Prostate gland (tissue), 2 donors: ENCODE measurements at regions not wholly inside any gene's neighbourhood (a gene's known extent, or its start where the extent isn't known, plus 50 kb on each side); places are given as distances from the start of the nearest gene placed in this dataset.

Experiments
- DNase-seq: peaks from one replicate; pipeline ENCODE4 v3.0.0-alpha.2; 2019; ENCODE audit warnings: low spot score
- H3K27ac ChIP-seq, 2 donors: fragments of 200-600 bp; sonication (generic); 2 replicates each; pipeline ENCODE4 v1.5.1; 2017 to 2019
- H3K27me3 ChIP-seq: fragments of 200-600 bp; sonication (generic); replicated peaks from 2 replicates; pipeline ENCODE4 v1.5.1; 2019; ENCODE audit not compliant: insufficient read depth
- H3K36me3 ChIP-seq, 2 donors: fragments of 200-600 bp; sonication (generic); 1 replicate in 1 of 2; 2 replicates in 1 of 2; pipeline versions ENCODE4 v1.5.1 to v1.8.1; 2017 to 2019
- H3K4me1 ChIP-seq: fragments of 200-600 bp; sonication (generic); replicated peaks from 2 replicates; pipeline ENCODE4 v1.5.1; 2019
- H3K4me3 ChIP-seq, 2 donors: fragments of 200-600 bp; sonication (generic); 2 replicates each; pipeline ENCODE4 v1.5.1; 2017 to 2019
- H3K9me3 ChIP-seq: fragments of 200-600 bp; sonication (generic); 2 replicates; pipeline ENCODE4 v1.5.1; 2017
- POLR2A ChIP-seq: fragments of 450-650 bp; IDR thresholded peaks from one replicate; pipeline ENCODE4 v1.6.1; 2016; ENCODE audit warnings: antibody characterized with exemption, mild to moderate bottlenecking
- POLR2AphosphoS5 ChIP-seq: sonication (generic); formaldehyde crosslinking; IDR thresholded peaks from one replicate; pipeline ENCODE4 v1.6.1; 2017; ENCODE audit warnings: antibody characterized with exemption
- WGBS: methylation state at CpG from one replicate; pipeline ENCODE4 v1.1.5; 2018; 5-methylcytosine and 5-hydroxymethylcytosine counted together
- intact Hi-C: fragments of 100-400 bp; cut with DNase I; formaldehyde crosslinking; loops from one replicate; pipeline ENCODE4 v1.14.2; 2022
- TF ChIP-seq, protein P1 (sequence below), 4 experiments: fragments of 200-600 bp in 2 of 4; fragments of 450-650 bp in 2 of 4; sonication (generic) in 2 of 4; IDR thresholded peaks; 1 replicate in 3 of 4; 2 replicates in 1 of 4; pipeline ENCODE4 v1.5.1; 2016 to 2019; ENCODE audit warnings: antibody characterized with exemption in 4 of 4, mild to moderate bottlenecking in 2 of 4, moderate library complexity in 2 of 4

DNA sequence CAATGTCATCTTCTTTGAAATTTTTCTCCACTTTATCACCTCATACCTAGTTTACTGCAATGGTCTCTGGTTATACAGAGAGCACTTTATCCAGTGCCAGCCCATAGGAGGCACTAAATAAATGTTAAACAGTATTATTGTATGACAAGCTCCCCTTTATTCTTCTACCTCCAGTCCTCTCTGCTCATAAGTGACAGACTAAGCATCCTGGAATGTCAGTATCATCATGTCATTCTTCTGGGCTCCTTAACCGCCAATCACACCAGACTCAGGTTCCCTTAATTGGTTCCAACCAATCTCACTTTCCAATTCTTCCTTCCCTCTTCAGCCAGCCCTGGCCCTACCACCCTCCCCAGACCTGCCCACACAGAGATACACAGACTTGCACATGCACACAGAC lies 93.1 kb downstream of the RPL27A start:
- Histone ChIP-seq H3K4me3 (no peak overlapping the region), H3K27ac (peak overlapping the region; percentile 61 to 72), H3K27me3 (no peaks in the 10 kb centered on the region), H3K4me1 (no peaks in the 10 kb centered on the region), H3K9me3 (no peaks in the 10 kb centered on the region), H3K36me3 (no peaks in the 10 kb centered on the region)
- no peak for DNase-seq
- WGBS = 90% methylated on average over 1 of the region's 1 CpG
- no peak for TF ChIP-seq POLR2A
- TF ChIP-seq, protein P1, sequence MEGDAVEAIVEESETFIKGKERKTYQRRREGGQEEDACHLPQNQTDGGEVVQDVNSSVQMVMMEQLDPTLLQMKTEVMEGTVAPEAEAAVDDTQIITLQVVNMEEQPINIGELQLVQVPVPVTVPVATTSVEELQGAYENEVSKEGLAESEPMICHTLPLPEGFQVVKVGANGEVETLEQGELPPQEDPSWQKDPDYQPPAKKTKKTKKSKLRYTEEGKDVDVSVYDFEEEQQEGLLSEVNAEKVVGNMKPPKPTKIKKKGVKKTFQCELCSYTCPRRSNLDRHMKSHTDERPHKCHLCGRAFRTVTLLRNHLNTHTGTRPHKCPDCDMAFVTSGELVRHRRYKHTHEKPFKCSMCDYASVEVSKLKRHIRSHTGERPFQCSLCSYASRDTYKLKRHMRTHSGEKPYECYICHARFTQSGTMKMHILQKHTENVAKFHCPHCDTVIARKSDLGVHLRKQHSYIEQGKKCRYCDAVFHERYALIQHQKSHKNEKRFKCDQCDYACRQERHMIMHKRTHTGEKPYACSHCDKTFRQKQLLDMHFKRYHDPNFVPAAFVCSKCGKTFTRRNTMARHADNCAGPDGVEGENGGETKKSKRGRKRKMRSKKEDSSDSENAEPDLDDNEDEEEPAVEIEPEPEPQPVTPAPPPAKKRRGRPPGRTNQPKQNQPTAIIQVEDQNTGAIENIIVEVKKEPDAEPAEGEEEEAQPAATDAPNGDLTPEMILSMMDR (IDR thresholded peaks at IDR 0.05) = no peak
- no peak for TF ChIP-seq POLR2AphosphoS5
- intact Hi-C loops = no loop called here

DNA sequence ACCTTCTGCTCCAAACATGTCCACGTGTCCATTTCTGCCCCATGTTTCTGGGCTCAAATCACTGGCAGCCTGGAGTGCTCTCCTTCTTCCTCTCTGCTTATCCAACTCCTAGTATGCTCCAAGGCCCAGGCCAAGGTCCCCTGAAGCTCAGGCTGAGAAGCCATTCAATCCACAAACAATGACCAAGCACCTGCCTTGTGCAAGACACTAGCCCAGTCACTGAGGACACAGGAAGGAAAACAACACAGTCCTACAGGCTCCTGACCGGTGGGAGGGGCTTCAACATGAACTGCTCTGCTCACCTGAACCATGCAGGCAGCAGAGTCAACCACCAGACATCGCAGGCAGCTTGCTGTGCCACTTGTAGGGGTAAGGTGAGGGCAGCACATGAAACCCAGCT lies 93.6 kb downstream of the RPL27A start:
- no peaks in the 10 kb centered on the region for H3K9me3 ChIP-seq
- no peaks in the 10 kb centered on the region for H3K4me1 ChIP-seq
- H3K36me3 ChIP-seq = no peaks in the 10 kb centered on the region
- 88% methylated on average over 3 of the region's 3 CpGs for WGBS
- intact Hi-C loops = no loop called here
- no peaks in the 10 kb centered on the region for H3K27me3 ChIP-seq
- TF ChIP-seq, protein P1 (IDR thresholded peaks at IDR 0.05) = no peak
- TF ChIP-seq POLR2AphosphoS5 (no peak), POLR2A (no peak)
- H3K27ac ChIP-seq = no peak overlapping the region
- H3K4me3 ChIP-seq = no peak overlapping the region
- no peak for DNase-seq

DNA sequence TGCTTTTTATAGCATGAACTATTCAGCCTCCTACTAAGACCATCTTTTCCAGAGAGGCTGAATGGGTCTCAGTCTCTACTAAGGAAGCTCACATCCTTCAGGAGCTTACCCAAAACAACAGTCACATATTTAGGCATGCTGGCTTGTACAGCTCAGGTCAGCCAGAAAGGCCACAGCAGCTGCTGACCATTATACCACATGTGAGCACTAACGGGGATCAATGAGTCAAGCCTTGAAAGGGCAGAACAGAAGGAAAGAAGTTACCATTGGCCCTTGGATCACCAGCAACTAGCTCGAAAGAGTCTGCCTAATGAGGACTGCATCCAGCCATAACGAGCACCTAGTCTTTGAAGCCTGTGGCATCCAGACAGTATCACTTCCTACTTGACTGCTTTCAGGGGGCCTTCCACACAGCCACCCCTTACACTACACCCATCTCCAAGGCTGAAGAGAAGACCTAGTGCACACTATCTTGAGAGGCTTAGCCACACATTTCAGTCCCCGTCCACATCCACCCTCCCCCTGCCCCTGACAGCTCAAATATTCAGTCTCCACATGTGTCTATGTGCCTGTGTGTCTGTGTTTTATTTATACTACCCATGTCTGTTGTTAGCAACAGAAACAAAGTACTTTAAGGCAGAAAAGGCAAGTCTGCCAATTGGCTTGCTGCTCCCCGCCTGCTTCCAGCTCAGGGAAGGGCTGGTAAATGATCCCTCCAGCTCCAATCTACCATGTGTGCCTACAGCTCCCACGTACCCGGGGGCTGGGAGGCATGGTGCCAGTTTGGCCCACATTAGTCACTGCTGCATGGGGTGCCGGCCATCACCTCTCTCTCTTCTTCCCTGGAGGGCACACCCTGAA lies 95.5 kb downstream of the RPL27A start:
- WGBS = 33% methylated on average over 8 of the region's 8 CpGs
- no peaks in the 10 kb centered on the region for H3K36me3 ChIP-seq
- H3K27me3 ChIP-seq = no peaks in the 10 kb centered on the region
- H3K27ac ChIP-seq = peak overlapping the region; percentile 18 to 30
- no peak for DNase-seq
- intact Hi-C loops = no loop called here
- no peak overlapping the region for H3K4me3 ChIP-seq
- no peaks in the 10 kb centered on the region for H3K9me3 ChIP-seq
- no peaks in the 10 kb centered on the region for H3K4me1 ChIP-seq
- TF ChIP-seq POLR2A = no peak
- TF ChIP-seq POLR2AphosphoS5 = no peak
- TF ChIP-seq, protein P1 (IDR thresholded peaks at IDR 0.05) = no peak

DNA sequence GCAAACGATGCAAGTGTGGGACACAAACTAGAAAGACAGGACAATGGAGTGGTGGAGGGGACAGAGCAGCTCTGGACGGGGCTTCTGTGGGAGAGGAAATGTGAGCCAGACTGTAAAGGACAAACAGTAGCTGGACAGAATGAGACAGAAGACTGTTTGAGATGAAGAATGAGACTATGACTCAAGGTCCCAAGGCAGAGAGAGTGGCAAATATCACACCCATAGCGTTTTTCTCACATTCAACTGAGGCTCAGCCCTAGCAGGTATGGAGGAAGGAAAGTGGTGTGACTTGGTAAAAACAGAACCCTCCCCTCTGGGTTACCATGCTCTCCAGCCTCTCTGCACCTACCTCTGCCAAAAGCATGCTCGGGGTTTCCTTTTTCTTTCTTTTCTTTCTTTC lies 96.5 kb downstream of the RPL27A start:
- Histone ChIP-seq H3K4me3 (no peak overlapping the region), H3K27ac (peak overlapping the region in 1 of 2 donors; percentile 30), H3K36me3 (no peaks in the 10 kb centered on the region), H3K9me3 (no peaks in the 10 kb centered on the region), H3K27me3 (no peaks in the 10 kb centered on the region), H3K4me1 (no peaks in the 10 kb centered on the region)
- intact Hi-C loops = no loop called here
- WGBS = 39% methylated on average over 4 of the region's 4 CpGs
- TF ChIP-seq POLR2A (no peak), POLR2AphosphoS5 (no peak)
- TF ChIP-seq, protein P1 (IDR thresholded peaks at IDR 0.05) = no peak
- no peak for DNase-seq

DNA sequence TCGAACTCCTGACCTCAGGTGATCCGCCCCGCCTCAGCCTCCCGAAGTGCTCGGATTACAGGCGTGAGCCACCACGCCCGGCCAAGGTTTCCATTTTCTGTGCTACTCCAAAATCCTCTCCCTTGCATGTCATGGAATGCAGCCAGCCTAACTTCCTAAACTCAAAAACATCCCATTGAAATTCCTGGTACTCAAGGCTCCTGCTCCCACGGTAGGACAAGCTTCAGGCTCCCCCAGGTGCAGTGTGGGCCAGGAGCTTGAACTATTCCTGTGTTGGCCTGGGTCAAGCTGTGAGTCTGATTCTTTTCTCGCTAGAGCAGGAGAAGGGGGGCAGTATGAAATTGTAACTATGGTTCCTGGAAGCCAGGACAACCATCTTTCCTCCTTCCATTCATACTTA lies 97.1 kb downstream of the RPL27A start:
- Histone ChIP-seq H3K27ac (no peak overlapping the region), H3K4me1 (no peaks in the 10 kb centered on the region), H3K4me3 (no peak overlapping the region), H3K36me3 (no peaks in the 10 kb centered on the region), H3K9me3 (no peaks in the 10 kb centered on the region), H3K27me3 (no peaks in the 10 kb centered on the region)
- intact Hi-C loops = no loop called here
- TF ChIP-seq, protein P1 (IDR thresholded peaks at IDR 0.05) = no peak
- no peak for TF ChIP-seq POLR2A
- no peak for DNase-seq
- 89% methylated on average over 10 of the region's 10 CpGs for WGBS
